Heart right ventricle (tissue), 16 donors: ENCODE measurements at regions not wholly inside any gene's neighbourhood (a gene's known extent, or its start where the extent isn't known, plus 50 kb on each side); places are given as distances from the start of the nearest gene placed in this dataset.

Experiments
- ATAC-seq, 8 donors: fragments of 200-7000 bp; cut with Tn5 transposase; one replicate each; pipeline ENCODE4 v1.9.1; 2020; ENCODE audit warnings: mild to moderate bottlenecking in 8 of 8, moderate library complexity in 8 of 8, moderate number of reproducible peaks in 1 of 8
- DNase-seq, 2 donors: peaks; one replicate each; pipeline ENCODE4 v3.0.0-alpha.2; 2020
- H3K27ac ChIP-seq, 10 donors: fragments of 200-600 bp; sonication (generic) in 2 of 10; one replicate each; pipeline versions ENCODE4 v1.5.0 to v1.8.0; 2020 to 2022; ENCODE audit warnings: mild to moderate bottlenecking in 3 of 10
- H3K27me3 ChIP-seq, 7 donors: fragments of 200-600 bp; one replicate each; pipeline ENCODE4 v1.8.0; 2021 to 2022; ENCODE audit warnings: mild to moderate bottlenecking in 2 of 7
- H3K36me3 ChIP-seq, 9 donors: fragments of 200-600 bp; sonication (generic) in 1 of 9; one replicate each; pipeline versions ENCODE4 v1.5.0 to v1.8.0; 2020 to 2022; ENCODE audit warnings: mild to moderate bottlenecking in 2 of 9
- H3K4me1 ChIP-seq, 9 donors: fragments of 200-600 bp; sonication (generic) in 1 of 9; one replicate each; pipeline versions ENCODE4 v1.5.0 to v1.8.0; 2020 to 2022; ENCODE audit warnings: mild to moderate bottlenecking in 4 of 9
- H3K4me3 ChIP-seq, 10 donors: fragments of 200-600 bp; sonication (generic) in 2 of 10; one replicate each; pipeline versions ENCODE4 v1.5.0 to v1.8.0; 2020 to 2022; ENCODE audit warnings: mild to moderate bottlenecking in 7 of 10, moderate library complexity in 2 of 10
- H3K9me3 ChIP-seq, 11 donors: fragments of 200-600 bp in 10 of 11; sonication (generic) in 2 of 11; one replicate each; pipeline versions ENCODE4 v1.5.0 to v1.8.0; 2013 to 2022; ENCODE audit warnings: mild to moderate bottlenecking in 2 of 11, control low read depth in 1 of 11, moderate library complexity in 1 of 11
- CTCF ChIP-seq, 9 donors: fragments of 200-600 bp; sonication (generic) in 2 of 9; IDR thresholded peaks; one replicate each; pipeline versions ENCODE4 v1.5.0 to v1.8.0; 2021 to 2022; ENCODE audit warnings: antibody characterized with exemption in 9 of 9, mild to moderate bottlenecking in 5 of 9, moderate library complexity in 1 of 9
- WGBS, 2 donors: extraction: QIAGEN DNeasy Blood & Tissue Kit; methylation state at CpG; one replicate each; pipeline ENCODE4 v1.1.7; 2013; ENCODE audit warnings: inconsistent platforms in 1 of 2; 5-methylcytosine and 5-hydroxymethylcytosine counted together
- intact Hi-C, 10 donors: fragments of 100-400 bp; cut with DNase I; formaldehyde crosslinking; loops; one replicate each; pipeline versions ENCODE4 v1.11.1 to v1.14.2; 2022
- donor health status: Arrhythmogenic right ventricular cardiomyopathy.
- donor health status: ischemic (EF 13 %, LVEDD 7.1; RV severe dilation, severe dysfunction).
- donor health status: healthy with polysubstance abuse.
- donor health status: DM: no; HTN: yes; CAD: no.
- donor health status: DM: no; HTN: no; CAD: no.
- donor health status: ischemic (EF 25% LVEDD 6.9; RV normal size, moderate dysfunction).
- donor health status: ischemic (EF 25% LVEDD 5.7; RV mildly dilated, moderate dysfunction).
- donor health status: healthy.
- donor health status: DM: yes; HTN: yes; CAD: no.
- donor health status: Ischemic cardiomyopathy.
- donor health status: ischemic (EF 35%, LVEDD 5.7; RV mildly dilated, moderate dysfunction).
- donor health status: nonischemic (EF 11% LVEDD 7.7; RV severe dilation, severe dysfunction).
- donor health status: DM: yes; HTN: yes; CAD: no.
- donor health status: PGD.
- donor health status: ischemic (EF 29% LVEDD 5.4; RV normal size, mild dysfunction).
- donor health status: nonischemic (EF 23%, LVEDD 6.1; RV moderate dilation, normal function).

GRCh38 chr5:71910741-71911140, 191.7 kb downstream of the CARTPT start:
- WGBS, 2 donors: 85 to 90% methylated on average over 3 of the region's 3 CpGs
- Histone ChIP-seq H3K36me3 (no peaks in the 10 kb centered on the region), H3K4me1 (peaks cover 0 to 32% (median 10%) of the 10 kb centered on the region in 9 donors), H3K4me3 (no peak overlapping the region), H3K27me3 (no peaks in the 10 kb centered on the region), H3K27ac (no peak overlapping the region), H3K9me3 (peaks cover 0 to 10% (median 0%) of the 10 kb centered on the region in 11 donors)
- no peak for DNase-seq
- intact Hi-C loops: no loop called here
- ATAC-seq: no peak
- no peak for TF ChIP-seq CTCF (IDR thresholded peaks at IDR 0.05)

- Histone ChIP-seq H3K27me3 (no peaks in the 10 kb centered on the region), H3K4me1 (peaks cover 0 to 23% (median 4%) of the 10 kb centered on the region in 9 donors), H3K36me3 (no peaks in the 10 kb centered on the region), H3K27ac (no peak overlapping the region), H3K4me3 (no peak overlapping the region), H3K9me3 (peaks cover 0 to 9% (median 0%) of the 10 kb centered on the region in 11 donors)
- no peak for ATAC-seq
- intact Hi-C loops: no loop called here
- WGBS, 2 donors: 98 to 99% methylated on average over 1 of the region's 1 CpG
- no peak for TF ChIP-seq CTCF (IDR thresholded peaks at IDR 0.05)
- no peak for DNase-seq
These were observed 192.9 kb downstream of the CARTPT start for GRCh38 chr5:71912021-71912420.

- Histone ChIP-seq H3K27ac (peak overlapping the region in 4 of 10 donors; percentile 20 to 61 (median 54)), H3K4me3 (no peak overlapping the region), H3K27me3 (no peaks in the 10 kb centered on the region), H3K9me3 (peaks cover 0 to 21% (median 0%) of the 10 kb centered on the region in 11 donors), H3K4me1 (peaks cover 0 to 17% (median 3%) of the 10 kb centered on the region in 9 donors), H3K36me3 (no peaks in the 10 kb centered on the region)
- TF ChIP-seq CTCF (IDR thresholded peaks at IDR 0.05): no peak
- 39 to 55% methylated on average over 2 of the region's 2 CpGs for WGBS, 2 donors
- DNase-seq (no peak), ATAC-seq (peak in 1 of 8 donors; percentile 66)
- intact Hi-C loops: no loop called here
These were observed 193.0 kb upstream of the MAP1B start for GRCh38 chr5:71914281-71914680.

- peak overlapping the region; percentile 2 to 77 (median 53) for H3K27ac ChIP-seq
- H3K36me3 ChIP-seq: no peaks in the 10 kb centered on the region
- ATAC-seq (peak; percentile 49 to 87 (median 66)), DNase-seq (no peak)
- H3K27me3 ChIP-seq: no peaks in the 10 kb centered on the region
- peaks cover 0 to 14% (median 0%) of the 10 kb centered on the region in 11 donors for H3K9me3 ChIP-seq
- no peak overlapping the region for H3K4me3 ChIP-seq
- peak in 4 of 9 donors; percentile 11 to 49 (median 30) for TF ChIP-seq CTCF (IDR thresholded peaks at IDR 0.05)
- intact Hi-C loops: loop anchor here in 3 of 10 donors (2.0 to 5.0 kb wide), 2 partner anchors 140 kb away; no protein-coding TSS in a partner anchor
- peaks cover 0 to 42% (median 25%) of the 10 kb centered on the region in 9 donors for H3K4me1 ChIP-seq
These were observed 184.6 kb upstream of the MAP1B start for GRCh38 chr5:71922584-71923106.
